ENCODE measurements at regions not wholly inside any gene's neighbourhood (a gene's known extent, or its start where the extent isn't known, plus 50 kb on each side); places are given as distances from the start of the nearest gene placed in this dataset.

DNA sequence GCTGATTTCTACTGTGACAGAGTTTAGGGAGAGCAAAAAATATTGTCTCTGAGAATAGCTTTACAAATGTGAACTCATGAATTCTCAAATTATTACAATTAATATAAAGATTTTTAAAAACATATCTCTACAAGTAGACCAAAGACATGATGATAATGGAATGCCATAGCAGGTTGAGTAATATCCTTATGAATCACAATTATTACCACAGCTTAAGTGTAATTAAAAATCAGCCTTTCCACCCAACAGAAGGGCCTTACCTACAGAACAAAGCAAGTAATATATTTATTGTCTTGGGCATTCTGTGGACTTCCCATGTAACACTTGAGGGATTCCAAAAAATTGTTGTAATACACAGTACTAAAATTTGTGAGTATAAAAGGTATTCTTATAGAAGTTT lies 1099.6 kb upstream of the GJE1 start:
- no peak for DNase-seq

DNA sequence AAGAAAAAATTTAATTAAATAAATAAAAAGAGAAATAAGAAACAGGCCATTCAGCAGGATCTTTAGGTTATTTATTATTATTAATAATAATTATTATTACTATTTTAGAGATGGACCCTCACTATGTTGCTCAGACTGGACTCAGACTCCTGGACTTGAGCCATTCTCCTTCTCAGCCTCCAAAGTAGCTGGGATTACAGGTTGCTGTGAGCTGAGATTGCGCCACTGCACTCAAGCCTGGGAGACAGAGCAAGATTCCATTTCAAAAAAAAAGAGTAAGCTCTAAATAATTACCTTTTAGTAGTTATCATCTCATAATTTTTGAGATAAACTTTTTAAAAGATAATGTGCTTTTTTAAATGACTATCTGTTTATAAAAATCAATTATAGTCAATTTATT lies 1102.8 kb upstream of the GJE1 start:
- no peak for DNase-seq

- no peak for DNase-seq
Observed at GRCh38 chr6:141028791-141029280, 1103.9 kb upstream of the GJE1 start.

- DNase-seq: no peak
Observed at GRCh38 chr6:141026504-141026903, 1106.2 kb upstream of the GJE1 start.

DNA sequence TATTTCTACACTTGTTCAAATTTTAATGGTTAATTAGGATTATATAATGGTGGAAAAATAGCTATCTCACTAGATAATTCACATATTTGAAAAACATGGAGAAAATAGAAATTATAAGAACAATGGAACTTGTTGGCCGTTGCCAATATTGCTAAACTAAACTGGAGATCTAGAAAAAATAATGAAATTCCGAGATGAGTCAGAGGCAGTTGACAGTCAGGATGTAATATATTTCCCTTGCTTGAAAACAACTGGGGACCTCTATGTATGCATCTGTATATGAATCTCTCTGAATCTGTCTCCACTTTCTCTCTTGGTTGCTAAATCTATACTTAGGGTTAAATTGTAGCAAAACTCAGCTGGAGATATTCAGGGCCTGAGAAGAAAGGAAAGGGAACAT lies 1108.2 kb upstream of the GJE1 start:
- no peak for DNase-seq

DNA sequence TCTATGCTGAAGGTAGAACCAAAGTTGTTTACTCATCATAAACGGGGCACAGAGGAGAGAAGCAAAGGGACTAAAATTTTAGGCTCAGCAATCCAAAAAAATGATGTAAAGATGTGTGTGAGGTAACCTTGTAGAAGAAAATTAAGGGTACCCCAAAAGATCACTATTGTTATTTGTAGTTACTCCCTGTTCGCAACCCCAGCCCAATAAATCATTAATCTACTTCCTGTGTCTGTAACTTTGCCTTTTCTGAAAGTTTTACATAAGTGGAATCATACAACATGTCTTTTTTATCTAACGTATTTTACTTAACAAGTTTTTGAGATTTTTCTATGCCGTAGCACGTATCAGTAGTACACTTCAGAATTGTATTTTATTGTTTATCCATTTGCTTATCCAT lies 1114.8 kb upstream of the GJE1 start:
- DNase-seq: no peak

- DNase-seq: no peak
Observed at GRCh38 chr6:141000917-141001316, 1131.8 kb upstream of the GJE1 start.

DNA sequence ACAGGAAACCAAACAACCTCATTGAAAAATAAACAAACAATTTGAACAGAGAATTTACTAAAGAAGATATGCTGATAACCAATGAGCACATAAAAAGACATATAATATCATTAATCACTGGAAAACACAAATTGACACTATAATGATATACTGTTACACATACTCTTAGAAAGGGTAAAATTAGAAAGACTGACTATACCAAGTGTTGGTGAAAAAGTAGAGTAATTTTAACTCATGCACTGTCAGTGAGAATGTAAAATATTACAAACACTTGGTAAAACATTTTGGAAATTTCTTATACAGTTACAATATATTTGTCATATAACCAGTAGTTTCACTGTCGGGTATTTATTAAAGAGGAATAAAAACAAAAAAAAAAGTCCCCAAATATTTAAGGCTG lies 1139.2 kb upstream of the GJE1 start:
- no peak for DNase-seq

DNA sequence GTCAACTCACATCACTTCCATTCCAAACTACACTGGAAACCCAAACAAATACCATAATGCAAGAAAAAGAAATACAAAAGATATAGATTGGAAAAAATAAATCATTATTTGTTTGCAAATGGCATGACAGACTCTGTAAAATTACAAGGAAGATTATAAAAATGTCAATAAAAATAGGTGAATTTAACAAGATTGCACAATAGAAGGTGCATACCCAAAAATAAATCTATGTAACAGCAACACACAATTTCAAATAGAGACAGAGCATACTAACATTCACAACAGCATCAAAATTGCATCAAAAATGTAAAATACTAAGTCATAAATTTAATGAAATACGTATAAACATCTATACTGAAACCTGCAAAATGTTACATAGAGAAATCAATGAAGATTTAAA lies 1140.0 kb upstream of the GJE1 start:
- no peak for DNase-seq

DNA sequence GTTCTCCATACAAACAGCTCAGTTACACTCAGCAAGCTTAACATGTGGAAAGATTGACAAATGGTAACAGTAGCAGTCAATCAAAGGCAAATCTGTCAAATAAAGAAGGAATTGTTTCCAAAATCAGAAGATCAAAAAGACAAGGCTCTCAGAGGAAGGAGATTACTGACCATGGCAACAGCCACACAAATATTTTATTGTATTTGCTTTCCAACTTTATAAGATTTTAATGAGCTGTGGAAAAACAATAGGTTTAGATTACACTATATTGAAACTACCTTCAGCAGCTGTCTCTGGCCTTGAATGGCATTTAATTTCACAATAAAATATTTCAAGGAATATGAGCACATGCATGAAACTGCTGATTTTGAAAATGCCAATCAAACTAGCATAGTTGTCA lies 1143.9 kb upstream of the GJE1 start:
- DNase-seq: no peak

- DNase-seq: no peak
Observed at GRCh38 chr6:140987364-140988155, 1145.2 kb upstream of the GJE1 start.

DNA sequence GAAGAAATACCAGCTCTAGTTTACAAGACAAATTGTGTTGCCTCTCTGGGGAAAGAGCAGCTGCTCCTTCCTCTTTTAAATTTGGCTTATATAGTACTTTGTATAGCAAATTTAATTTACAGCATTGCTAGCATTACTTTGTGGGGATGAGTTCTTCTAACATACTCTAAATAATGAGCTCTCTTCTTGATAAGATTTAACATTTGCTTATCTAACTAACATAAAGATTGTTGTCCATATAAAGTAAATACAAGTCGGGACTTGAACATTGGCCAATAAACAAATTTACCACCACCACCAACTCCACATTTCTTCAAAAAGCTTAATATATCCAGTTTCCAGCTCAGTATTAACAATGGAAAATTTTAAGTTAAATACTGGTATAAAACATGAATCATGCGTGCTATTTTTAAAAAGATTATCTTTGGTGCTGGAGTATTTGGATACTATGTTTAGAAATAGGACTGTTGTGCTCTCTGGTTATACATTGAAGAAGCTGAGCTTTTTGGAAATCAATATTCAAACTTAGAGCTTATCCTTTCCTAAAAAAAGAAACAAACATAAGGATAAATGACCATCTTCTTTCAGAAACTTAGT lies 1146.9 kb upstream of the GJE1 start:
- no peak for DNase-seq

GRCh38 chr6:140980265-140980887 lies 1152.3 kb upstream of the GJE1 start:
- DNase-seq: no peak

DNA sequence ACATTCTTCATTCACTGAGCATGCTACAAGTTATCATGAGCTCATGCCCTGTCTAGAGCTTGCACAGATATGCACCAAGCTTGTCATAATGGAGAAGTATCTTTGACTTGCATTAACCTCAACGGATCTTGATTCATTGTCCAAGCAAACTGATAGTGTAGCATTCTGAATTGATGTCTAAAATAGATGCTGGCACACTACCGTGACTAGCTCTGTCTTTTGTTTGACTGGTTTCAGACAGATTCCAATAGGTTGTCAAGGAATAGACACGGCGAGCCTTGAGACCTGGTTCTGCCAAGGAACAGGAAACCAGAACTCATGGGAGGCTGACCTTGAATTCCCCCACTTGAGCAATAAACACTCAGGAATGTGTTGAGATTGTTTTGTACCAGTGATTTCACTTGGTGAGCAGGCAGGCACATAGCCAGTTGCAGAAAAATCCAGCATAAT lies 1153.1 kb upstream of the GJE1 start:
- no peak for DNase-seq

GRCh38 chr6:140977403-140977802 lies 1155.3 kb upstream of the GJE1 start:
- no peak for DNase-seq

DNA sequence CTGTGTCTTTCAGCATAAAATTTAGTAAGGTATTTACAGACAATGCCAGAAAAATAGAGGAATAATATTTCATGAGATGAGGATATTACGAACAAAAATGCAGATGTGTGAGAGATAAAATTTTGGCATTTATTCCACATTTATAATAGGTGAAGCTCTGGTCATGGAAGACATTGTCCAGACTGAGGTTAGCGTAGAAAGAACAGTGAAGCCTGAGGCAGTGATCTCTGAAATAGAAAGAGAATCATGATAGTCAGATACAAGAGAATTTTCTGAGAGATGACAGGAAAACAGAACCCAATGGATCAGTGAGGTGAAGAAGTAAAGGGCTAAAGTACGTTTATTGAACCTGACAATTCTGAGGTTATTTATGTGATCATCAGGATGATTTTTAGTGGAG lies 1155.9 kb upstream of the GJE1 start:
- DNase-seq: no peak

DNA sequence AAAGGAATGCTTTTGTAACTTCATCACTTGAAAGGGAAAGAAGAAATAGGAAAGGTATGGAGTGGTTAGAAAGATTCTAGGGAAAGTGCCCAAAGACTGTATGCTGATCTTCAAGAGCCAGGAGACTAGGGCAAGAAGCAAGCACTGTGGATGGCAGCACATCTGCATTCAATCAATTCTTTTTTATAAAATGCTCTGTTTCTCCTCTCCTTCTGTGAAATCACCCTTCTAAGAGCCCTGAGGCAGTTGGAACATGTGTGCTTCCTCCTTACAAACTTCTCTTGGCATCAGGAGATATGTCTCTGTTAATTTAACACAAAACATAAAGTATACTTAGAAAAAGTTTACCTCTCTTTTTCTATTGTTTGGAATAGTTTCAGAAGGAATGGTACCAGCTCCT lies 1162.2 kb upstream of the GJE1 start:
- DNase-seq: no peak

DNA sequence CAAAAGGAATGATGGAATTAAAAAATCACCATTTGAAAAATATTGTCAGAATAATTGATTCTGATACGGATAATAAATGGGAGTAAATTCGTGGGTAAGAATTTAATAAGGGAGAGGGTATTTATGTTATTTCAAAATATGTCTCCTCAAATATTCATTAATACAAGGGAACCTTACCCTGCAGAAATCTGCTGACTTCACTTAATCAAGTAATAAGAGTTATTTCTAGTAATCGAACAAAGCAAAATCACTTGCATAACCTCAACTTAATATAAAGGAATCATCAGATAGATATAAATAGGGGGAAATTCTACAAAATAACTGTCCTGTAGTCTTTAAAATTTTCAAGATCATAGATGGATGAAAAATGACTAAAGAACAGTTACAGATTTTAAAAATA lies 1164.7 kb upstream of the GJE1 start:
- DNase-seq: no peak

DNA sequence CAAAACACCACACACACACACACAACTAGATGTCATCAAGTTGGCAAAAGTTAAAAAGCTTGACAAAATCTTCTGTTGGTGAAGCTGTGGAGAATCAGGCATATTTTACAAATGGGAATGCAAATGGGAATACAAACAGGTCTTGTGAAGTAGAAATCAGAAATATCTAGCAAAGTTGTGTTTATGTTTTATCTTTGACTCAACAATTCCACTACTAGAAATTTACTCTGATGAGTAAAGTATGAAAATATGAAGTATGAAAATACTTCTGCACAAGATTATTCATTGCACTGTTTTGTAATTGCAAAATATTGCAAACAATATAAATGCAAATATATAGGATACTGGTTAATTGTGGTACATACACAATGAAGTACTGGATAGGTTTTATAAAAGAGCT lies 1166.0 kb upstream of the GJE1 start:
- DNase-seq: no peak

DNA sequence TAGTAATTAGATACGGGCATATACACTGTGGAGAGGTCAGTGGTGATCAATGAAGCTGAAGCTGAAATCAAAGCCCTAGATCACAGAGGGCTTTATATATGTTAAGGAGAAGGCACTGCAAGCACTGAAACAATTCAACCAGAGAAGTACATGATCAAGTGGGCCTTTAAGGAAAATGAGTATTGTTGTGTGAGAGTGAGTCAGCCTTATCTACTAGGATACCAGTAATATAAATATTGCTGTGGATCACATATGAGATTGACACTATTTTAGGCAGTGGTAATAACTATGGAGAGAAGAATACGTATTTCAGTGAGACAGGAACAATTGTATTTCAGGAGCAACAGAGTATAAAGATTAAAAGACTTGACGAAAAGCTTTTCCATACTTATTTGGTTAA lies 1172.2 kb upstream of the GJE1 start:
- no peak for DNase-seq

DNA sequence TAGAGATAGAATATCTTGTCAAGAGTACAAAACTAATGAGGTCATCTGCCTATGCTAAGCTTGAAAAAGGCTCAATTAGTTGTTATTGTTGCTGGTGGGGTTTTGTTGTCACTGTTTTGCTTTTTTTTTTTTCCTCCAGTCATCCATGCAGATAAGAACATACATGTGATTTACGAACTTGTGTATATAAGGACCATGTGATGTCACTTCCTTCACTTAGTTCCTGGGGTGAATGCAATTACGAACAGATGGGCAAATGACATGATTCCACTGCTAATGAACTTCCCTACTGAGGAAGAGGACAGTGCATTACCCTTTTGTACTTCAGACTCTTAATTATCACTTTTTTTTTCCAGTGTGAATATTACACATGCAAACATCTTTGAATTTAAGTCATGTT lies 1175.3 kb upstream of the GJE1 start:
- no peak for DNase-seq

DNA sequence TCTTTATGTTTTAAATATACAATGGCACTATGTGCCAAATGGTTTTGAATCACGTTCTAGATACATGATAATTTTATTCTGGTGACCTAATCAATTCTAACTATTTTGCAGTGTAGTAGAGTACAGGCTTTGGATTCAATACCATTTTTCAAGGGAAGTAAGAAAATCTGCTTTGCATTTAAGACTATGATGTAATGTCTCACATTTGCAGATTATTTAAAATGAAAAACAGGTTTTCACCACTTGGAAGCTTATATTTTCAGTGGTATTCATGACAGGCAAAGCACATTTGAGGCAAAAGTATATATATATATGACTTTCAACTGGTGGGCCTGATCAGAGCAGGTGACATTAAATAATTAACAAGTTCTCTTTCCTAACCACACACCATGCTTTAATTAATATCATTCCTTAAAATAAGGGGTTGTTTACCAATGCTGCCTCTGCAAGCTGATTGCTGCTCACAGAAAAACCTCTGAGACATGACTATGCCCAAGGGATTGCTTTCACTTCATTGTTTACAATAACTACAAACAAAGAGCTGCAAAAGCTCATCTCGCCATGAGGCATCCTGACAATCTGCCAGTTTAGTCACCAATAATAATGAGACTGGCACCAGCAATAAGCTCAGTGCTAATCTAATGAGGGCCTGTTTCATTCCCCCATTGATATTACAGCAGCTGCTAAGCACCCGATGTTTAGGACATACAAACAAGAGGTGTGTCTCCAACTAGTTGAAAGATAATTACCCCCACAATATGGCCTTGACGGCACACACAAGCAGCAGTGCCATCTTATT lies 1176.0 kb upstream of the GJE1 start:
- DNase-seq: no peak

DNA sequence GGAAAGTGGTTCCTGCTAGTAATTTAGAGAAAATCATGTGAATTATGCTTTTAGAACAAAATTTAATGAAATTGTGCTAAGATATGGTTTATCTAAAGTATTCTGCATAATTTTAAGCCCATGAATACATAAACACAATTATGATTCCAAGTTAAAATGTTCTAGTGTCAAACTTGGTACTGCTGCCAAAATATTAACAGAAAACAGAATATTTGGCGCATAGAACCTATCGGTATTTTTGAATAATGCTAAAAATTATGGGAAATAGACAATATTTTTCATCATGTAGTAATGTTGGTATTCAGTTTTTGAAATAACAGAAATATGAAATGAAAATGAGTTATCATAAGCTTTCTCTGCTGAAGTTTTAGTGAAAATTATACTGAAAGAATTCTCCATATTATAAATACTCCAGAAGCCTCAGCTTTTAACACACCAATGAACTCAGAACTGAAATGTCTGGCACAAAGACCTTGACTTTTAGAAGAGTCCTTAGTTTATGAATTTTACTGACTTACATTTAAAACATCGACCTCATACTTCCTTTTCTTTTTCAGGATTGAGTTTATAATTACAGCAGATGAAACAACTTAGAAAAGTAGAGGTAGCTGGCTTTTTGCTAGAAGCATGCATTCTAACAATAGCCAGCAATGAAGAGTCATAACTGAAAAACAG lies 1192.3 kb upstream of the GJE1 start:
- DNase-seq: no peak
